Suppressor macrophage treated with lipopolysaccharide for 4 hours (primary cell): ENCODE measurements at regions not wholly inside any gene's neighbourhood (a gene's known extent, or its start where the extent isn't known, plus 50 kb on each side); places are given as distances from the start of the nearest gene placed in this dataset.

Experiments
- DNase-seq: peaks from one replicate; pipeline ENCODE4 v3.0.0-alpha.2; 2020

- DNase-seq, result no peak
Observed at GRCh38 chr13:73695325-73695724, 438.9 kb downstream of the KLF12 start.

DNA sequence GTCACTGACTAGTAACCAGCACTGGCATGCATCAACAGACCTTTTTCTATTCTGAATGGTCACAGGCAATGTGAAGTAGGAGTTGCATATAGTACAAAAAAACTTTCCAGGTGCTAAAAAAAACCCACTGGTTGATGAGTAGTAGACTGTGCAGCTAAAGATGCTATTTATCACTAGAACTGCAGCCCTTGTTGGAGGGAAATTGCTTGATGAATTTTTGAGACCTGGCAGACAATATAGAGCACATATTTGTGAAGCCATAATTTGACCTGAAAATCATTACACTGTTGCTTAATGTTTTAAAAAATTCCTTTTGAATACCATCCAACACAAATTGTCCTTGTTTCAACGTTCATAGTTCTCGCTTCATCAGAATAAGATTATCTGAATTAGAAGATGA is 441.0 kb downstream of the KLF12 start:
- no peak for DNase-seq

GRCh38 chr13:73691891-73692290 is 442.3 kb downstream of the KLF12 start:
- no peak for DNase-seq

GRCh38 chr13:73687929-73688328 is 446.3 kb downstream of the KLF12 start:
- no peak for DNase-seq

DNA sequence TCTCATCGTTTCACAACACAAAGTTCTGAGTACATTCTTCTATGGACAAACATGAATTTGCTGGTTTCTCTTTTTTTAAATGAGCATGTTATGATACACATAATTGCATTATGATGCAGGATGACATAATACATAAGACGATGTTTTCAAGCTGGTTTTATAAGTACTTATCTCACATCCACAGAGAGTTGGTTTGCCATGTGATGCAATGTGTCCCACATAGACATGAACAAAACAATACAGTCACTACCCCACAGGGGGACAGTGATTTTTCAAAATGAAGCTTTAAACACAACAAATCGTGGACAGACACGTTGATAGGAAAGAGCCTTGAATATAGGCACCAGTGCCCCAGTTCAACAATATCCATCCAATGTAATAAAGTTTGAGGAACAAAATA is 447.1 kb downstream of the KLF12 start:
- DNase-seq, result no peak

DNA sequence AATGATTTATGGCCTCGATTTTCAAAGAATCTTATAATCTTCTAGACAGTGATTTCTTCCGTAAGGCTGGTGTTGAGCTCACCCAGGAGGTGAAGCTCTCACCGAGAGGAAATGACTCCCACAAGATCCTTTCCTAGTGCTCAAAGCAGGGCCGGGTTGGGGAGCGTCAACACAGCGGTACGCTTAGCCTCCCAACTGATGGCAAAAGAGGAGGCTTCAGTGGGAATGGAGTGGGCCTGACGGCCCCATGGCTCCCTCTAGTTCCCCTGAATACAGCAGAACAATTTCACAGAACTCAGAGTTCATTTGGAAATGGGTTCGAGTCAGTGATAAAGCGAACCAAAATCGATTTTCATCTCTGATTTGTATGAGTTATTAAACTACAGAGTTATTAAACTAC is 449.5 kb downstream of the KLF12 start:
- DNase-seq, result no peak

DNA sequence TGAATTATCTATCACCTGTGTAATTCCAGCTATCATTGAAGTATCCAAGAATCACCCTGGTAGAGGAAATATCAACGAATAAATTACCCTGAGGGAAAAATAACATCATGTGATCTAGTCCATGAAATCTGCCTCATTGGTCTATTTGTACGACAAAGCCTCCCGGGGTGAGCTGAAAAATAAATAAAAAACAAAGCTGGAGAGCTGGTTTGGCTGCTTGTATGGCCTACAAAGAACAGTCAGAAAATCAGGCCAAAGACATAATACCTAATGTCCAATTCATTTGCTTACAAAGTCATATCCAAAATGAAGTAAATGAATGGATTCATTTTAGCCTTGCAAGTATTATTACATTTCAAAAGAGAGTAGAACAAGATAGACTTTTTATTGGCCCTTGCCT is 449.9 kb downstream of the KLF12 start:
- DNase-seq, result no peak

DNA sequence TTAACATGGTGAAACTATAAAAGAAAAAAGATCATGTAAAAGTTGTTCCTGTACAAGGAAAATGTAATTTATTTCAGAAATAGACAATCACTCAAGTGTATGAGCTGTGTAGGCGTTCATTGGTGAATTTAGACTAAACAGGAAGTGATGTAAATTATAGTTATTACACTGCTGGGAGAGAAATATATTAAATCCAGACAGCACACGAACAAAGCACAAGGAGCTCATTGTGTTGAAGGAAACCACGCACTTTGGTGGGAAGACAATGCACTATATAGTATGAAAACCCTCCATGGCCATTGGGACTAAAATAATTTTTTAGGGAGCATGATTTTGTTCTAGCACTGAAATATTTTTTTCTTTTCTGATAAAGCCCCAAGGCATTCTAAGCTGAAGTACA is 450.5 kb downstream of the KLF12 start:
- DNase-seq, result no peak

DNA sequence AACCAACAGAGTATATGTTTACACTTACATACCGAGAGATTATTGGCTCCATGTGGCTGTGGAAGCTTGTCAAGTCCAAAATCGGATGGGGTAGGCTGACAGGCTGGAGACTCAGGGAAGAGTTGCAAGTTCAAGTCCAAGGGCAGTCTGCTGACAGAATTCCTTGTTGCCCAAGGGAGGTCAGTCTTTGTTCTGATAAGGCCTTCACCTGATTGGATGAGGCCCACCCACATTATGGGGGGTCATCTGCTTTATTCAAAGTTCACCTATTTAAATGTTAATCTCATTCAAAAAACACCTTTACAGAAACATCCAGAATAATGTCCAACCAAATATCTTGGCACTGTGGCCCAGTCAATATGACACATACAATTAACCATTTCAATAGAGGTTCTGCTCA is 452.4 kb downstream of the KLF12 start:
- DNase-seq, result no peak

DNA sequence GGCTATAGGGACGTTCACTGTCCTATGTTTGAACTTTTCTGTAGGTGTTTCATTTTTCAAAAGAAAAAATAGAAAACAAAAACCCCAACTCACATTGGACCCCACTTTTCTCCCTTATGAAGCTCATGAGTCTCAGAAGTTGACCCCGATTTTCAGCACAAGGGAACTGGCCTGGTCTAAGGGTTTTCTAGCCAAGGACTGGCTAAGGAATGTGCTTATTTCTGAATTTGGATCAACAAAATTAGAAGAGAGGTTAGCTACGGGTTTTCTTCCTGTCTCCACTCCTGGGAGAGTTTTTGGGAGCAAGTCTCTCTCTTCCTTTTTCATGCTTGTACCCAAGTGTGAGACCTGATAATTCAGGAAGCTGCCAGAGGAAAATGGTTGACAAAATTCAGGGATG is 453.2 kb downstream of the KLF12 start:
- no peak for DNase-seq

GRCh38 chr13:73677048-73677601 is 457.1 kb downstream of the KLF12 start:
- DNase-seq, result peak; percentile 1

DNA sequence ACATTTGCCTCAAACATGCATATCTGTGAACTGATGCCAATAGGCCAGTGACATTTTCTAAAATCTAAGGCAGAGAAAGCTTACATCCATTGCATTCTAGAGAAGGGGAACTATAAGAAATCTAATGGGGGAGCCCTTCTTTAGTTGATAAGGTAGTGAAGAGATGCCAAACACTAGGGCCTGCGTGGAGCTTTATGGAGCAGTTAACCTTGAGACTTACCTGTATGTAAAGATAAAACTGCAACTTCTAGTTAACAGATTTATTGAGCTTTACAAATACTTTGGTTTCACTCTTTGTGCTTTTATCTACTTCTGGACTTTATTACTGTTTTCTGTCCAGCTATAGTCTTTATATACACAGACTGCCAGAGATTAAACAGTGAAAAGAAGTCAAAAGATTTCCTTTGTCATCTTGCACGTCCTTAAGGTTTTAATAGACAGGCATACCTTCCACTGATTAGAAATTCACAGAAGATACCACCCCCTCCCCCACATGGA is 457.6 kb downstream of the KLF12 start:
- no peak for DNase-seq

- no peak for DNase-seq
Observed at GRCh38 chr13:73675821-73676220, 458.4 kb downstream of the KLF12 start.

GRCh38 chr13:73674570-73674969 is 459.6 kb downstream of the KLF12 start:
- DNase-seq, result no peak

DNA sequence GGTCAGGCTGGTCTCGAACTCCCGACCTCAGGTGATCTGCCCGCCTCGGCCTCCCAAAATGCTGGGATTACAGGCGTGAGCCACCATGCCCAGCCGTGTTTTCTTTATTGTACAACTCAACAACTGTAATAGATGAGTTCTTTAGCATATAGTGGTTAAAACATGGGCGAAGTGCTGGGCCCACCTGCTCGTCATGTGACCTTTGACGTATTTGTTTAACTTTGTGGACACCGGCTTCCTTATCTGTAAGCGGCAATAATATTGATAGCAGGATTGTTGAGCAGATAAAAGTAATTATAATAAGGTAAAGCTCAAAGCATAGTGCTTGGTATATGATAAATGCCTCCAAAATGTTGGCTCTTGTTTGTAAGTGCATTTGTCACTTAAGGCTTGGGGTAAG is 460.3 kb downstream of the KLF12 start:
- DNase-seq, result no peak

DNA sequence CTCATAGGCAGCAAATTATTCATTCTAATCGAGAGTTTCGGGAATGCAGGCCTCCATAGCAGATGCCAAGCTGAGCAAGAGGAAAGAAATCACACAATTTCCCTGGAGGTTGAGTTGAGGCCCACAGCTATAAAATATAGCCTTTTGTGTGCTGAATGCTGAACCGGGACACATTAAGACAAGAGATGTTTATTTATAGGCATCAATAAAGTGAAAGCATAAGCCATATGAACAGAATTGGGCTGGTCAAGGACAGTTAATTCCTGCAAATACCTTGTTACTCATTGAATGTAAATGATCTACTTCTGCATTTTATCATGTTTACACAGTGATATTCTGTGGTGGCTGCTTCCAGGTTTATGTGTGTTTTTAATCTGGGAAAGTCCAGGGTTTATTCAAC is 461.7 kb downstream of the KLF12 start:
- no peak for DNase-seq

GRCh38 chr13:73671732-73672131 is 462.5 kb downstream of the KLF12 start:
- DNase-seq, result no peak

- no peak for DNase-seq
Observed at GRCh38 chr13:73671011-73671410, 463.2 kb downstream of the KLF12 start.

DNA sequence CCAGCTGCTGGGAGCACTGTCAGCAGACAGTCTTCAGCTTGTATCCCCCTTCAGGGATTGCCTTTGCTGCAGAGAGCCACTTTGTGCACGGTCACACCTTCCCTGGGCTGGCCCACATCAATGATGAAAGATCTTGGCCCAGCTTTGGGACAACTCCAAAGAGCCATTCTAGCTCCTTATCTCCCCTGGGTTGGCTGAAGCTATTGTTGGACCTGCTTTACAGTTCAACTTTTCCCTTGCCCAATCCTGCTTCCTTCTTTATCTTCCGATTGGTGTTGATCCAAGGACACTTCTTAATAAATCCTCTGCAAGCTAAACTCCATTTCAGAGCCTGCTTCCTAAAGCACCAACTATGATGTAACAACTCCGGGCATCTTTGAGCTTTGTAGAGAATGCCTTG is 466.4 kb downstream of the KLF12 start:
- no peak for DNase-seq

DNA sequence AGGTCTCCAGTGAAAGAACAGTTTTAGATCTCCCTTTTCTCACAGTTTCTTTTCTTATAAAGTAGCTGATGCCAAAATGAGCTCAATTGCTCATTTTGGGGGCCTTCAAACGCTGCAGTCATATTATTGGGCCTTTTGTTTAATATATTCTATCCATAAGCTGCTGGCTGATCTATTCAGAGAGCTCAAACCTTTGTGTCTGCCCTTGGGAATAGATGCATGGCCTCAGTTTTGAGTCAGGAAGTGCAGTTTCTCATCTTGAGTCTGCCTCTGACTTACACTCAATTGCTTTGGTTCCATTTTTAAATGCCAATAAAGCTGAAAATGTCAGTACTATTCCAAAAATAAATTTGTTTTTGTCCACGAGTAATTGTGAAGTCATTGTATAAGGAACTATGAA is 468.9 kb downstream of the KLF12 start:
- no peak for DNase-seq

- no peak for DNase-seq
Observed at GRCh38 chr13:73664851-73665250, 469.4 kb downstream of the KLF12 start.

- no peak for DNase-seq
Observed at GRCh38 chr13:73662833-73663232, 471.4 kb downstream of the KLF12 start.

DNA sequence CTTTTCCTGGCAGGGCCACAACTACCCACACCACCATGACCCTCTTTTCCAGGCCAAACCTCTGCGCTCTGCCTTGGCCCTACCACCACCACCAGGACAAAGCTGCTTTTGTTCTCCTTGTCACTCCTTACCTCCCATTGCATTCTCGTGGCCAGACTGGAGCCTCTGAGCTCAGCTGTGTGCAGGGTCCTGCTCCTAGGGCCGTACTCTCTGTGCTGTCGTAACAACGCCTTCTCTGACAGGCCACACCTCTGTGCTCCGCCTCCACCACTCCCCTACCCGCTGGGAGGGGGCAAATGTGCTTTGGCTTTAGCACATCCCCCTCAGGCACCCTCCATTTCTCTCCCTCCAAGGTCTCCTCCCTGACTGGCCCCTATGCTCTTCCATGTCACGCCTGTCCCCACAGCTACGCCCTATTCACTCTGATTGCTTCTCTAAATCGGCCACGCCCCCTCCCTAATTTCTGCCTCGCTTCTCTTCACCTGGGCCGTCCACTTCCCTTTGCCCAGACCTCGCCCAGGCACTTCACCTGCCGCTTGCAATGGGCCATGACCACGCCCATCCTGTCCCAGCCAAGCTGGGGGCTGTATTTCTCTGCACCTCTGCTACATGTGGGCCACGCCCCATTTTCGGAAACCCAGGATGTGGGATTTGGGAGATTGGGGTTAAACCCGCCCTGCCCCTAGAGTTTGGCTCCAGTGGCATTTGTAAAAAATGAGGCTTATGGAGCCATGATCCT is 472.3 kb downstream of the KLF12 start:
- no peak for DNase-seq

DNA sequence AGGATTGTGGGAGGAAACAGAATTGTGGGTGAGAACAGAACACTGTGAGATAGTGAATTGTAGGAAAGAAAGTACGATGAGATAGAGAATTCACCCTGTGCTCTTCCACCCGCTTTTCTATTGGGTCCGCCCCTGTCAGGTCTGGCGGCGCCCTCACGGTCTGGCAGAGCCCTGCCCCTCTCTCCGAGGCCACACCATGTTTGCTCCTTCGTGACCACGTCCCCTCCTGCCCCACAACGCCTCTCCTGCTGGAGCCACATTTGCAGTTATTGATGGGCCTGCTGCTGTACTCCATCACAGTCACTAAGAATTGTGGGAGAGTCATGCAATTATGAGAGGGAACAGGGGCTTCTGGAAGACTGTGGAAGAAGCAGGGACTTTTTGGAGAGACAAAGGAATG is 473.1 kb downstream of the KLF12 start:
- no peak for DNase-seq

- no peak for DNase-seq
Observed at GRCh38 chr13:73658639-73659038, 475.6 kb downstream of the KLF12 start.
